PC-3 (cell line): ENCODE measurements at regions not wholly inside any gene's neighbourhood (a gene's known extent, or its start where the extent isn't known, plus 50 kb on each side); places are given as distances from the start of the nearest gene placed in this dataset.

ENCODE experiments used
- ATAC-seq: fragments of 200-7000 bp; cut with Tn5 transposase; 2 replicates; pipeline ENCODE4 v1.9.1; 2020; ENCODE audit warnings: mild to moderate bottlenecking, moderate library complexity
- BruUV-seq: library from RNA; stranded (reverse); fragments of 400-500 nt; replicated peaks from 2 replicates; lab custom pipeline; 2021; lab: Mats Ljungman, UMichigan
- CTCF ChIA-PET: fragments of 300-600 bp; sonication (Branson Sonifier 250); formaldehyde crosslinking; loops from one replicate; lab custom pipeline; 2022; ENCODE audit warnings: antibody characterized with exemption; lab: Charles Lee
- POLR2A ChIA-PET: fragments of 300-600 bp; sonication (Branson Sonifier 250); formaldehyde crosslinking; loops from one replicate; lab custom pipeline; 2022; ENCODE audit warnings: antibody characterized with exemption; ENCODE audit not compliant: unreplicated experiment; lab: Charles Lee
- DNase-seq: peaks from one replicate; pipeline ENCODE4 v3.0.0-alpha.2; 2015
- H2AFZ ChIP-seq: fragments of 300-600 bp; sonication (generic); 2 replicates; pipeline ENCODE4 v1.6.0; 2016; ENCODE audit warnings: antibody characterized with exemption, low read length
- H3F3A ChIP-seq: fragments of 300-600 bp; sonication (generic); one replicate; pipeline ENCODE4 v1.6.0; 2017; ENCODE audit warnings: antibody characterized with exemption, low read length, control low read depth, mild to moderate bottlenecking; ENCODE audit not compliant: unreplicated experiment
- H3K27ac ChIP-seq: fragments of 300-600 bp; sonication (generic); 2 replicates; pipeline ENCODE4 v1.5.1; 2016; ENCODE audit warnings: mild to moderate bottlenecking, low read length
- H3K27me3 ChIP-seq: fragments of 300-600 bp; sonication (generic); 2 replicates; pipeline ENCODE4 v1.6.1; 2016; ENCODE audit warnings: low read length, mixed read lengths
- H3K36me3 ChIP-seq: fragments of 300-600 bp; sonication (generic); 2 replicates; pipeline ENCODE4 v1.6.1; 2016; ENCODE audit warnings: low read depth, mixed run types, low read length, mixed read lengths
- H3K4me1 ChIP-seq: fragments of 300-600 bp; sonication (generic); 2 replicates; pipeline ENCODE4 v1.5.1; 2016; ENCODE audit warnings: low read length; ENCODE audit not compliant: insufficient read depth
- H3K4me2 ChIP-seq: fragments of 300-600 bp; sonication (generic); 2 replicates; pipeline ENCODE4 v1.6.0; 2016; ENCODE audit warnings: low read length
- H3K4me3 ChIP-seq: fragments of 300-600 bp; sonication (generic); 2 replicates; pipeline ENCODE4 v1.5.1; 2016; ENCODE audit warnings: mild to moderate bottlenecking, low read length, mixed read lengths
- H3K79me2 ChIP-seq: fragments of 300-600 bp; sonication (generic); 2 replicates; pipeline ENCODE4 v1.6.1; 2017; ENCODE audit warnings: low read length, mixed read lengths
- H3K9ac ChIP-seq: fragments of 300-600 bp; sonication (generic); 2 replicates; pipeline ENCODE4 v1.6.0; 2016; ENCODE audit warnings: mild to moderate bottlenecking, low read length
- H3K9me2 ChIP-seq: fragments of 300-600 bp; sonication (generic); replicated peaks from 2 replicates; pipeline ENCODE4 v1.6.1; 2016; ENCODE audit warnings: mixed run types, low read length, mixed read lengths
- H3K9me3 ChIP-seq: fragments of 300-600 bp; sonication (generic); 2 replicates; pipeline ENCODE4 v1.6.1; 2016; ENCODE audit warnings: low read length, mixed read lengths
- H4K20me1 ChIP-seq: fragments of 300-600 bp; sonication (generic); 2 replicates; pipeline ENCODE4 v1.6.1; 2016; ENCODE audit warnings: low read length, mixed read lengths
- EZH2 ChIP-seq: fragments of 300-600 bp; sonication (generic); IDR thresholded peaks from one replicate; pipeline ENCODE4 v1.6.1; 2017; ENCODE audit warnings: antibody characterized with exemption, mild to moderate bottlenecking, low read length; ENCODE audit not compliant: unreplicated experiment
- EZH2phosphoT487 ChIP-seq: fragments of 300-600 bp; sonication (generic); IDR thresholded peaks from 2 replicates; pipeline ENCODE4 v1.6.1; 2018; ENCODE audit warnings: mild to moderate bottlenecking, antibody characterized with exemption, low read length, borderline replicate concordance
- intact Hi-C: fragments of 100-400 bp; cut with micrococcal nuclease; formaldehyde crosslinking; loops from 2 replicates; pipeline ENCODE4 v1.9.0; 2023
- TF ChIP-seq, protein P1 (sequence below): fragments of 300-600 bp; sonication (generic); conservative IDR thresholded peaks from 2 replicates; pipeline ENCODE4 v1.5.1; 2017; ENCODE audit warnings: antibody characterized with exemption, low read depth, mild to moderate bottlenecking, low read length

DNA sequence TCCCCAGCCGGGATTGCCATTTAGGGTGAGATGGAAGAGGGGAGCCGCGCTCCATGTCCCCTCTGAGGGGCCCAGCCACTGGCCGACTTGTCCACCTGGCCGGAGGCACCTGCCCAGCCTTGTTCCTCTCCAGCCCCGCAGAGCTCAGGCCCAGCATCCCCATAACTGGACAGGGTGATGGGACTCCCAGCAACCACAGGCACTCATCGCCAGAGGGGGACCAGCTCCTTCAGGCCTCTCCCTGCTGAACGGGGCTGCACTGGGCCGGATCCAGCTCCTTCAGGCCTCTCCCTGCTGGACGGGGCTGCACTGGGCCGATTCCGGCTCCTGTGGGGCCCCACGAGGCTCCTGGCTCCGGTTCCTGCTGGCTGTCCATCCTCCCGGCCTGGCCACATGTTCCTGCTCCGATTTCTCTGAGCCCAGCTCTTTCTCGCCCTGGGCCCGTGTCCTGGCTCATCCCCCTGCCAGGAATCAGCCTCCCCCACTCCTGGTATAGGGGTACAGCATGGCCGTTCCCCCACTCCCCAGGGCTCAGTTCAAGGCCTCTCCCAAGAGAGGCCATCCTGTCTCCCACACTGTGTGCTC, 56.1 kb upstream of the ADGRA1 start:
- BruUV-seq: no TSS peak
- no peak for TF ChIP-seq EZH2phosphoT487
- TF ChIP-seq, protein P1, sequence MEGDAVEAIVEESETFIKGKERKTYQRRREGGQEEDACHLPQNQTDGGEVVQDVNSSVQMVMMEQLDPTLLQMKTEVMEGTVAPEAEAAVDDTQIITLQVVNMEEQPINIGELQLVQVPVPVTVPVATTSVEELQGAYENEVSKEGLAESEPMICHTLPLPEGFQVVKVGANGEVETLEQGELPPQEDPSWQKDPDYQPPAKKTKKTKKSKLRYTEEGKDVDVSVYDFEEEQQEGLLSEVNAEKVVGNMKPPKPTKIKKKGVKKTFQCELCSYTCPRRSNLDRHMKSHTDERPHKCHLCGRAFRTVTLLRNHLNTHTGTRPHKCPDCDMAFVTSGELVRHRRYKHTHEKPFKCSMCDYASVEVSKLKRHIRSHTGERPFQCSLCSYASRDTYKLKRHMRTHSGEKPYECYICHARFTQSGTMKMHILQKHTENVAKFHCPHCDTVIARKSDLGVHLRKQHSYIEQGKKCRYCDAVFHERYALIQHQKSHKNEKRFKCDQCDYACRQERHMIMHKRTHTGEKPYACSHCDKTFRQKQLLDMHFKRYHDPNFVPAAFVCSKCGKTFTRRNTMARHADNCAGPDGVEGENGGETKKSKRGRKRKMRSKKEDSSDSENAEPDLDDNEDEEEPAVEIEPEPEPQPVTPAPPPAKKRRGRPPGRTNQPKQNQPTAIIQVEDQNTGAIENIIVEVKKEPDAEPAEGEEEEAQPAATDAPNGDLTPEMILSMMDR: no peak
- POLR2A ChIA-PET: no interaction called here

DNA sequence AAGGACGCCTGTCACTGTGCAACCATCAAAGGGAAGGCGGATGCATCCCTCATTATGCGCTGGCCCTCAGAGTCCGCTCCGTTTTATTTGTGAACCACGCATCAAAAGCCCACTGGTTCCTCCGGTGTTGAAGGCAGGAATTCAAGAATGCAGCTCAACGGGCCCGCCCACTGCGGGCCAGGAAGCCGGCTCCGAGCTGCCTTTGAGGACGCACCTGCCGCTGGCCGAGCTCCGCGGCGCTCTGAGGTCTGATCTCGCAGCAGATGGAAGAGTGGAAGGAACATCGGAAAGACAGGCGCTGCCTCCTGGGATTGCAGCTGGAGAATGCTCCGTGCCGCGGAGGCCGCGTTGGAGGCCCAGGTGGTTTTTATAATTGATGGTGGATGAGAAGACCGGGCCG, 56.9 kb upstream of the ADGRA1 start:
- no peak overlapping the region for H3K27ac ChIP-seq
- no peaks in the 10 kb centered on the region for H3K79me2 ChIP-seq
- POLR2A ChIA-PET: no interaction called here
- H3K36me3 ChIP-seq: no peaks in the 10 kb centered on the region
- CTCF ChIA-PET: no interaction called here
- intact Hi-C loops: no loop called here
- H3K9me2 ChIP-seq: no peaks in the 10 kb centered on the region
- ATAC-seq (no peak), DNase-seq (no peak)
- H3F3A ChIP-seq: no peaks in the 10 kb centered on the region
- H2AFZ ChIP-seq: no peak overlapping the region
- BruUV-seq: no TSS peak
- H3K4me3 ChIP-seq: no peak overlapping the region
- H3K9ac ChIP-seq: no peak overlapping the region
- TF ChIP-seq EZH2 (no peak), EZH2phosphoT487 (no peak)
- TF ChIP-seq, protein P1: no peak
- H3K27me3 ChIP-seq: peaks cover 79% of the 10 kb centered on the region
- H3K4me1 ChIP-seq: no peaks in the 10 kb centered on the region
- no peak overlapping the region for H3K4me2 ChIP-seq
- no peaks in the 10 kb centered on the region for H3K9me3 ChIP-seq
- H4K20me1 ChIP-seq: no peaks in the 10 kb centered on the region

More for the DNA sequence above, 56.1 kb upstream of the ADGRA1 start:
- no peak for ATAC-seq
- no peak for DNase-seq
- Histone ChIP-seq H3K27me3 (peaks cover 77% of the 10 kb centered on the region), H3K9me2 (no peaks in the 10 kb centered on the region), H2AFZ (no peak overlapping the region), H3K4me2 (no peak overlapping the region), H3K27ac (no peak overlapping the region), H3K9ac (no peak overlapping the region), H3K4me3 (no peak overlapping the region), H3K36me3 (no peaks in the 10 kb centered on the region), H4K20me1 (no peaks in the 10 kb centered on the region), H3F3A (no peaks in the 10 kb centered on the region), H3K4me1 (no peaks in the 10 kb centered on the region), H3K9me3 (no peaks in the 10 kb centered on the region), H3K79me2 (no peaks in the 10 kb centered on the region)
- CTCF ChIA-PET: no interaction called here
- intact Hi-C loops: no loop called here

DNA sequence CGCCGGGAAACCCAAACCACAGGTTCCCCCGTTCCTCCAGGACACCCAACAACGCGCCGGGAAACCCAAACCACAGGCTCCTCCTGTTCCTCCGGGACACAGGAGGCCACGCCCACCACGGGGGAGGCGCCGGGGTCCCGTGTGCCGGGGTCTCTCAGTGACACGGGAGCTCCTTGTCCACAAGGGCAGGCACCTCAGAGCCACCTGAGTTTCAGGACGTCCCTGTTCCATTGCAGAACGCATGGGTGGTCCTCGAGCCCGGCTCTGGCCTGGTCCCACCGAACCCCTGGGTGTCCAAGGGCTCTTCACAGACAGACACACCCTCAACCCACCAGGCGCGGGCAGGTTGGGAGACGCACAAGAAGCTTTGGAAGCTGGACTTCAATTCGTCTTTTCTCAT, 57.6 kb upstream of the ADGRA1 start:
- Histone ChIP-seq H3F3A (no peaks in the 10 kb centered on the region), H3K9ac (no peak overlapping the region), H3K9me3 (no peaks in the 10 kb centered on the region), H3K9me2 (no peaks in the 10 kb centered on the region), H4K20me1 (no peaks in the 10 kb centered on the region), H3K4me3 (no peak overlapping the region), H3K79me2 (no peaks in the 10 kb centered on the region), H3K27me3 (peaks cover 79% of the 10 kb centered on the region), H3K4me2 (no peak overlapping the region), H2AFZ (no peak overlapping the region), H3K4me1 (no peaks in the 10 kb centered on the region), H3K27ac (no peak overlapping the region), H3K36me3 (no peaks in the 10 kb centered on the region)
- ChIA-PET POLR2A (no interaction called here), CTCF (no interaction called here)
- DNase-seq (no peak), ATAC-seq (no peak)
- TF ChIP-seq EZH2: no peak
- no peak for TF ChIP-seq EZH2phosphoT487
- TF ChIP-seq, protein P1: no peak
- BruUV-seq: no TSS peak
- intact Hi-C loops: no loop called here
